ENCODE measurements at regions not wholly inside any gene's neighbourhood (a gene's known extent, or its start where the extent isn't known, plus 50 kb on each side); places are given as distances from the start of the nearest gene placed in this dataset.

GRCh38 chr13:74708629-74709028 lies 574.4 kb upstream of the KLF12 start:
- no peak overlapping the region for H3K4me3 ChIP-seq (replicated peaks in 1 of 4; ENCODE audit: control extremely low read depth in 1 of 4, insufficient read depth in 1 of 4, low read depth in 3 of 4, low read length in 4 of 4)
- H3K79me2 ChIP-seq (ENCODE audit: control insufficient read depth, insufficient read depth, low read length) = no peaks in the 10 kb centered on the region
- no peak overlapping the region for H2AFZ ChIP-seq (ENCODE audit: low read length)
- H4K20me1 ChIP-seq (ENCODE audit: control insufficient read depth, extremely low read depth, insufficient read depth, low read length) = no peaks in the 10 kb centered on the region
- no peak overlapping the region for H3K9ac ChIP-seq (ENCODE audit: insufficient read depth, low read length)
- H3K4me2 ChIP-seq (ENCODE audit: extremely low read depth, insufficient read depth, low read length) = no peak overlapping the region
- DNase-seq (ENCODE audit: low read depth in 2 of 2) = no peak
- TF ChIP-seq CTCF (conservative IDR thresholded peaks at IDR 0.05 in 1 of 2, IDR thresholded peaks at IDR 0.05 in 1 of 2; ENCODE audit: low read depth in 1 of 2, low read length in 2 of 2) (no peak), EZH2 (IDR thresholded peaks at IDR 0.05; ENCODE audit: low read length, missing control alignments) (no peak)
- H3K27me3 ChIP-seq (ENCODE audit: control insufficient read depth, insufficient read depth, low read length) = no peaks in the 10 kb centered on the region
- no peaks in the 10 kb centered on the region for H3K4me1 ChIP-seq (ENCODE audit: control insufficient read depth, extremely low read depth, insufficient read depth, low read length)
- H3K9me3 ChIP-seq (ENCODE audit: control insufficient read depth, insufficient read depth, low read depth, low read length) = no peaks in the 10 kb centered on the region
- no peaks in the 10 kb centered on the region for H3K36me3 ChIP-seq (ENCODE audit: control insufficient read depth, insufficient read depth, low read length)
- H3K27ac ChIP-seq (ENCODE audit: insufficient read depth, low read length) = no peak overlapping the region

GRCh38 chr13:74707291-74707690 lies 573.1 kb upstream of the KLF12 start:
- H4K20me1 ChIP-seq (ENCODE audit: control insufficient read depth, extremely low read depth, insufficient read depth, low read length) = no peaks in the 10 kb centered on the region
- TF ChIP-seq EZH2 (IDR thresholded peaks at IDR 0.05; ENCODE audit: low read length, missing control alignments) (no peak), CTCF (conservative IDR thresholded peaks at IDR 0.05 in 1 of 2, IDR thresholded peaks at IDR 0.05 in 1 of 2; ENCODE audit: low read depth in 1 of 2, low read length in 2 of 2) (no peak)
- no peaks in the 10 kb centered on the region for H3K79me2 ChIP-seq (ENCODE audit: control insufficient read depth, insufficient read depth, low read length)
- H3K9ac ChIP-seq (ENCODE audit: insufficient read depth, low read length) = no peak overlapping the region
- DNase-seq (ENCODE audit: low read depth in 2 of 2) = no peak
- H3K4me1 ChIP-seq (ENCODE audit: control insufficient read depth, extremely low read depth, insufficient read depth, low read length) = no peaks in the 10 kb centered on the region
- H3K4me3 ChIP-seq (replicated peaks in 1 of 4; ENCODE audit: control extremely low read depth in 1 of 4, insufficient read depth in 1 of 4, low read depth in 3 of 4, low read length in 4 of 4) = no peak overlapping the region
- H3K36me3 ChIP-seq (ENCODE audit: control insufficient read depth, insufficient read depth, low read length) = no peaks in the 10 kb centered on the region
- H3K4me2 ChIP-seq (ENCODE audit: extremely low read depth, insufficient read depth, low read length) = no peak overlapping the region
- no peak overlapping the region for H2AFZ ChIP-seq (ENCODE audit: low read length)
- H3K27ac ChIP-seq (ENCODE audit: insufficient read depth, low read length) = no peak overlapping the region
- no peaks in the 10 kb centered on the region for H3K27me3 ChIP-seq (ENCODE audit: control insufficient read depth, insufficient read depth, low read length)
- no peaks in the 10 kb centered on the region for H3K9me3 ChIP-seq (ENCODE audit: control insufficient read depth, insufficient read depth, low read depth, low read length)

GRCh38 chr13:74706801-74707200 lies 572.6 kb upstream of the KLF12 start:
- Histone ChIP-seq H3K9me3 (ENCODE audit: control insufficient read depth, insufficient read depth, low read depth, low read length) (no peaks in the 10 kb centered on the region), H3K27me3 (ENCODE audit: control insufficient read depth, insufficient read depth, low read length) (no peaks in the 10 kb centered on the region), H3K27ac (ENCODE audit: insufficient read depth, low read length) (no peak overlapping the region), H3K79me2 (ENCODE audit: control insufficient read depth, insufficient read depth, low read length) (no peaks in the 10 kb centered on the region), H3K4me1 (ENCODE audit: control insufficient read depth, extremely low read depth, insufficient read depth, low read length) (no peaks in the 10 kb centered on the region), H2AFZ (ENCODE audit: low read length) (no peak overlapping the region), H3K36me3 (ENCODE audit: control insufficient read depth, insufficient read depth, low read length) (no peaks in the 10 kb centered on the region), H3K4me3 (replicated peaks in 1 of 4; ENCODE audit: control extremely low read depth in 1 of 4, insufficient read depth in 1 of 4, low read depth in 3 of 4, low read length in 4 of 4) (no peak overlapping the region), H3K9ac (ENCODE audit: insufficient read depth, low read length) (no peak overlapping the region), H3K4me2 (ENCODE audit: extremely low read depth, insufficient read depth, low read length) (no peak overlapping the region), H4K20me1 (ENCODE audit: control insufficient read depth, extremely low read depth, insufficient read depth, low read length) (no peaks in the 10 kb centered on the region)
- no peak for DNase-seq (ENCODE audit: low read depth in 2 of 2)
- no peak for TF ChIP-seq EZH2 (IDR thresholded peaks at IDR 0.05; ENCODE audit: low read length, missing control alignments)
- TF ChIP-seq CTCF (conservative IDR thresholded peaks at IDR 0.05 in 1 of 2, IDR thresholded peaks at IDR 0.05 in 1 of 2; ENCODE audit: low read depth in 1 of 2, low read length in 2 of 2) = no peak

Measured in fibroblast of lung (primary cell).